HepG2 (cell line): ENCODE measurements at regions not wholly inside any gene's neighbourhood (a gene's known extent, or its start where the extent isn't known, plus 50 kb on each side); places are given as distances from the start of the nearest gene placed in this dataset.

Experiments used
- ATAC-seq: fragments of 200-7000 bp; cut with Tn5 transposase; 3 replicates; pipeline ENCODE4 v1.9.1; 2020; ENCODE audit warnings: mild to moderate bottlenecking, moderate library complexity
- BruUV-seq: library from RNA; stranded (reverse); fragments of 400-500 nt; replicated peaks from 2 replicates; lab custom pipeline; 2021; lab: Mats Ljungman, UMichigan
- CTCF ChIA-PET: fragments of 300-600 bp; formaldehyde crosslinking; extraction: SDS; loops from one replicate; lab custom pipeline; 2021; ENCODE audit warnings: low total read pairs, inconsistent platforms, low intra/inter-chr PET ratio; lab: Yijun Ruan, JAX
- POLR2A ChIA-PET: fragments of 350-600 bp; sonication (Branson Sonifier 250); formaldehyde crosslinking; loops from one replicate; lab custom pipeline; 2020; ENCODE audit warnings: antibody characterized with exemption, inconsistent platforms; lab: Yijun Ruan, JAX
- DNase-seq: peaks from one replicate; pipeline ENCODE4 v3.0.0-alpha.2; 2015; ENCODE audit warnings: low spot score
- FAIRE-seq: peaks from 3 replicates; lab custom pipeline; 2011; peaks lifted over from hg19 to GRCh38; lab: Jason Lieb, UNC
- H2AFZ ChIP-seq: one replicate; pipeline ENCODE4 v1.6.1; 2011; ENCODE audit warnings: low read length, inconsistent platforms
- H3K27ac ChIP-seq: fragments of 300-600 bp; 3 replicates; pipeline ENCODE4 v1.8.0; 2011; ENCODE audit warnings: mixed run types, mild to moderate bottlenecking, mixed read lengths, low read length, inconsistent platforms; ENCODE audit not compliant: insufficient read depth; ENCODE audit errors: extremely low read length
- H3K27me3 ChIP-seq, 2 experiments: fragments of 200-600 bp in 1 of 2; 2 replicates in 1 of 2; 3 replicates in 1 of 2; pipeline versions ENCODE4 v1.6.0 to v1.8.0; 2011; ENCODE audit warnings: low read length in 2 of 2, mild to moderate bottlenecking in 2 of 2, moderate library complexity in 2 of 2, inconsistent platforms in 1 of 2; ENCODE audit not compliant: insufficient read depth in 2 of 2, control insufficient read depth in 1 of 2
- H3K36me3 ChIP-seq, 2 experiments: fragments of 200-600 bp in 1 of 2; replicated peaks in 1 of 2; 2 replicates in 1 of 2; 3 replicates in 1 of 2; pipeline versions ENCODE4 v1.5.1 to v1.8.0; 2011; ENCODE audit warnings: low read length in 2 of 2, inconsistent platforms in 1 of 2; ENCODE audit not compliant: insufficient read depth in 2 of 2, control insufficient read depth in 1 of 2
- H3K4me1 ChIP-seq: 2 replicates; pipeline ENCODE4 v1.5.1; 2012; ENCODE audit warnings: low read length, inconsistent platforms; ENCODE audit not compliant: insufficient read depth
- H3K4me2 ChIP-seq: 2 replicates; pipeline ENCODE4 v1.6.0; 2011; ENCODE audit warnings: low read depth, low read length, inconsistent platforms
- H3K4me3 ChIP-seq, 3 experiments: fragments of 200-600 bp in 1 of 3; sonication (generic), shearing (Covaris generic) in 1 of 3; replicated peaks in 1 of 3; 2 replicates each; pipeline ENCODE4 v1.5.1; 2011 to 2016; ENCODE audit warnings: low read length in 3 of 3, inconsistent platforms in 2 of 3, low read depth in 2 of 3, mild to moderate bottlenecking in 2 of 3, control low read depth in 1 of 3, mixed read lengths in 1 of 3; ENCODE audit not compliant: insufficient read depth in 1 of 3
- H3K79me2 ChIP-seq: one replicate; pipeline ENCODE4 v1.6.1; 2011; ENCODE audit warnings: low read length, inconsistent platforms; ENCODE audit not compliant: insufficient read depth
- H3K9ac ChIP-seq: 2 replicates; pipeline ENCODE4 v1.6.0; 2011; ENCODE audit warnings: mild to moderate bottlenecking, low read depth, low read length, inconsistent platforms; ENCODE audit not compliant: insufficient read depth
- H3K9me3 ChIP-seq: 2 replicates; pipeline ENCODE4 v1.5.1; 2012; ENCODE audit warnings: mild to moderate bottlenecking, low read length
- H4K20me1 ChIP-seq: 2 replicates; pipeline ENCODE4 v1.6.0; 2011; ENCODE audit warnings: inconsistent platforms, mild to moderate bottlenecking, low read length, moderate library complexity; ENCODE audit not compliant: insufficient read depth
- NFIC ChIP-seq: IDR thresholded peaks from 2 replicates; pipeline ENCODE4 v1.6.1; 2012; ENCODE audit warnings: mild to moderate bottlenecking, low read length, inconsistent platforms
- PRPF4 ChIP-seq: fragments of 200-400 bp; formaldehyde crosslinking; IDR thresholded peaks from 2 replicates; pipeline ENCODE4 v1.6.1; 2016; ENCODE audit warnings: low read length, low read depth; ENCODE audit not compliant: poor library complexity, severe bottlenecking
- THAP8 ChIP-seq: sonication (generic); formaldehyde crosslinking; IDR thresholded peaks from 2 replicates; pipeline ENCODE4 v1.5.1; 2020; ENCODE audit warnings: missing genetic modification reagents, mild to moderate bottlenecking, borderline replicate concordance
- ZNF382 ChIP-seq: sonication (generic); formaldehyde crosslinking; IDR thresholded peaks from 2 replicates; pipeline ENCODE4 v1.5.0; 2020; ENCODE audit warnings: missing genetic modification reagents, mild to moderate bottlenecking, borderline replicate concordance
- ZNF407 ChIP-seq: sonication (generic); formaldehyde crosslinking; IDR thresholded peaks from one replicate; pipeline ENCODE4 v1.5.1; 2020; ENCODE audit warnings: mild to moderate bottlenecking, missing genetic modification reagents; ENCODE audit errors: not compliant biosample characterization
- ZNF567 ChIP-seq: sonication (generic); formaldehyde crosslinking; IDR thresholded peaks from 2 replicates; pipeline ENCODE4 v1.8.1; 2023; ENCODE audit warnings: mild to moderate bottlenecking, missing genetic modification reagents, borderline replicate concordance
- ZNF770 ChIP-seq: sonication (generic); formaldehyde crosslinking; IDR thresholded peaks from 2 replicates; pipeline ENCODE4 v1.5.0; 2020; ENCODE audit warnings: mild to moderate bottlenecking, missing genetic modification reagents
- ZNF800 ChIP-seq: sonication (generic); formaldehyde crosslinking; IDR thresholded peaks from 2 replicates; pipeline ENCODE4 v1.4.0; 2020; ENCODE audit warnings: missing genetic modification reagents
- WGBS: methylation state at CpG from one replicate; pipeline ENCODE4 v1.1.6; 2017; ENCODE audit warnings: low lambda C conversion rate; 5-methylcytosine and 5-hydroxymethylcytosine counted together
- in situ Hi-C: cut with HindIII; loops from 2 replicates; pipeline ENCODE4 v1.10.0; 2017; ENCODE audit warnings: low pct_unique_long_range_greater_than_20kb; ENCODE audit not compliant: extremely low pct_ligation_motif_present
- intact Hi-C: fragments of 100-400 bp; cut with micrococcal nuclease; formaldehyde crosslinking; loops from one replicate; pipeline ENCODE4 v1.10.0; 2022; ENCODE audit not compliant: unreplicated experiment

GRCh38 chr12:86601550-86602308 is 345.5 kb upstream of the MGAT4C start:
- Histone ChIP-seq H3K79me2 (no peaks in the 10 kb centered on the region), H2AFZ (no peak overlapping the region), H3K27ac (no peak overlapping the region), H3K27me3 (no peaks in the 10 kb centered on the region), H3K4me2 (no peak overlapping the region), H4K20me1 (no peaks in the 10 kb centered on the region), H3K4me1 (no peaks in the 10 kb centered on the region), H3K4me3 (no peak overlapping the region), H3K36me3 (no peaks in the 10 kb centered on the region), H3K9ac (no peak overlapping the region), H3K9me3 (no peaks in the 10 kb centered on the region)
- no peak for DNase-seq
- 40% methylated on average over 9 of the region's 27 CpGs for WGBS
- ChIA-PET CTCF (no interaction called here), POLR2A (no interaction called here)
- no peak for ATAC-seq
- no TSS peak for BruUV-seq
- in situ Hi-C loops (no loop called here), intact Hi-C loops (no loop called here)
- FAIRE-seq = no peak
- TF ChIP-seq ZNF800 (CRISPR knock-in tag) (no peak), ZNF382 (CRISPR knock-in tag) (no peak), PRPF4 (no peak), ZNF770 (CRISPR knock-in tag) (no peak), ZNF407 (CRISPR knock-in tag) (no peak), THAP8 (CRISPR knock-in tag) (no peak), NFIC (no peak), ZNF567 (CRISPR knock-in tag) (no peak)
